Right ventricle myocardium inferior (tissue), 1 donor: ENCODE measurements at regions not wholly inside any gene's neighbourhood (a gene's known extent, or its start where the extent isn't known, plus 50 kb on each side); places are given as distances from the start of the nearest gene placed in this dataset.
"Not testable (repeated sequence)": the region's sequence is repeated elsewhere in the genome, so short reads cannot be mapped to it uniquely, and the experiment has no call there.

Experiments
- ATAC-seq: fragments of 200-7000 bp; cut with Tn5 transposase; one replicate; pipeline ENCODE4 v1.9.1; 2020; ENCODE audit warnings: mild to moderate bottlenecking, moderate library complexity
- DNase-seq: peaks from one replicate; pipeline ENCODE4 v3.0.0; 2021; ENCODE audit errors: missing footprints
- intact Hi-C: fragments of 100-400 bp; cut with DNase I; formaldehyde crosslinking; loops from one replicate; pipeline ENCODE4 v1.11.0; 2022
- donor health status: DM: no; HTN: yes; CAD: no; lungs with severe emphysema.

- ATAC-seq, result no peak
- intact Hi-C loops, result no loop called here
- DNase-seq, result no peak
These were observed 144.2 kb downstream of the C12orf75 start for GRCh38 chr12:105474672-105475071.

- intact Hi-C loops, result no loop called here
- DNase-seq (no peak), ATAC-seq (no peak)
These were observed 146.1 kb downstream of the C12orf75 start for GRCh38 chr12:105476616-105477015.

GRCh38 chr12:105477873-105478272, 147.4 kb downstream of the C12orf75 start:
- ATAC-seq, result peak; percentile 5
- no peak for DNase-seq
- intact Hi-C loops, result no loop called here

- DNase-seq, ATAC-seq, intact Hi-C loops: not testable (repeated sequence)
These were observed 148.3 kb downstream of the C12orf75 start for GRCh38 chr12:105478788-105479187.

- ATAC-seq (no peak), DNase-seq (no peak)
- intact Hi-C loops, result loop anchor here (10.0 kb wide), 1 partner anchor 175 kb away; no protein-coding TSS in a partner anchor
These were observed 149.2 kb downstream of the C12orf75 start for GRCh38 chr12:105479710-105480109.

GRCh38 chr12:105480162-105480561, 149.7 kb downstream of the C12orf75 start:
- DNase-seq (no peak), ATAC-seq (no peak)
- intact Hi-C loops, result loop anchor here (10.0 kb wide), 1 partner anchor 175 kb away; no protein-coding TSS in a partner anchor

- no peak for ATAC-seq
- intact Hi-C loops, result loop anchor here (10.0 kb wide), 1 partner anchor 173 kb away; no protein-coding TSS in a partner anchor
- no peak for DNase-seq
These were observed 151.2 kb downstream of the C12orf75 start for GRCh38 chr12:105481392-105482300.

- DNase-seq (no peak), ATAC-seq (no peak)
- intact Hi-C loops, result loop anchor here (10.0 kb wide), 1 partner anchor 172 kb away; no protein-coding TSS in a partner anchor
These were observed 152.5 kb downstream of the C12orf75 start for GRCh38 chr12:105482951-105483350.

GRCh38 chr12:105483691-105484090, 153.2 kb downstream of the C12orf75 start:
- DNase-seq (no peak), ATAC-seq (no peak)
- intact Hi-C loops, result loop anchor here (10.0 kb wide), 1 partner anchor 171 kb away; no protein-coding TSS in a partner anchor

GRCh38 chr12:105485321-105485910, 154.9 kb downstream of the C12orf75 start:
- peak; percentile 64 for ATAC-seq
- intact Hi-C loops, result loop anchor here (5.0 to 10.0 kb wide), 2 partner anchors 102 to 169 kb away; no protein-coding TSS in a partner anchor
- DNase-seq, result peak; percentile 70

GRCh38 chr12:105485921-105486320, 155.4 kb downstream of the C12orf75 start:
- intact Hi-C loops, result loop anchor here (5.0 to 10.0 kb wide), 2 partner anchors 101 to 169 kb away; no protein-coding TSS in a partner anchor
- ATAC-seq (no peak), DNase-seq (no peak)

GRCh38 chr12:105487963-105488362, 157.5 kb downstream of the C12orf75 start:
- DNase-seq (no peak), ATAC-seq (no peak)
- intact Hi-C loops, result loop anchor here (5.0 to 10.0 kb wide), 2 partner anchors 99 to 167 kb away; no protein-coding TSS in a partner anchor

GRCh38 chr12:105492591-105493545, 162.4 kb downstream of the C12orf75 start:
- DNase-seq (no peak), ATAC-seq (no peak)
- intact Hi-C loops, result no loop called here

GRCh38 chr12:105499205-105499604, 168.7 kb downstream of the C12orf75 start:
- intact Hi-C loops, result no loop called here
- ATAC-seq, result no peak
- no peak for DNase-seq

- intact Hi-C loops, DNase-seq, ATAC-seq: not testable (repeated sequence)
These were observed 170.2 kb downstream of the C12orf75 start for GRCh38 chr12:105500676-105501075.

GRCh38 chr12:105502426-105502930, 172.0 kb downstream of the C12orf75 start:
- no peak for ATAC-seq
- no peak for DNase-seq
- intact Hi-C loops, result no loop called here

GRCh38 chr12:105503619-105504018, 173.1 kb downstream of the C12orf75 start:
- intact Hi-C loops, result no loop called here
- ATAC-seq (no peak), DNase-seq (no peak)

GRCh38 chr12:105504286-105504685, 173.8 kb downstream of the C12orf75 start:
- DNase-seq (no peak), ATAC-seq (no peak)
- intact Hi-C loops, result no loop called here
